Keratinocyte (primary cell): ENCODE measurements at regions not wholly inside any gene's neighbourhood (a gene's known extent, or its start where the extent isn't known, plus 50 kb on each side); places are given as distances from the start of the nearest gene placed in this dataset.
A peak's percentile ranks its signal among the peaks of the same experiment; 100 is the strongest.

ENCODE experiments used
- DNase-seq: peaks from one replicate; pipeline ENCODE4 v3.0.0-alpha.2; 2011; ENCODE audit warnings: low read depth, missing footprints, low spot score
- FAIRE-seq: peaks from 2 replicates; lab custom pipeline; 2011; peaks lifted over from hg19 to GRCh38; lab: Jason Lieb, UNC
- H2AFZ ChIP-seq: 2 replicates; pipeline ENCODE4 v1.6.0; 2012; ENCODE audit warnings: low read length, control low read depth, inconsistent platforms; ENCODE audit not compliant: control insufficient read depth
- H3K27ac ChIP-seq: 2 replicates; pipeline ENCODE4 v1.5.1; 2011; ENCODE audit warnings: low read length; ENCODE audit not compliant: control insufficient read depth, insufficient read depth
- H3K27me3 ChIP-seq: 3 replicates; pipeline ENCODE4 v1.6.0; 2011; ENCODE audit warnings: low read length; ENCODE audit not compliant: control insufficient read depth, insufficient read depth; ENCODE audit errors: extremely low read depth
- H3K36me3 ChIP-seq, 2 experiments: 2 replicates in 1 of 2; 3 replicates in 1 of 2; pipeline ENCODE4 v1.5.1; 2011; ENCODE audit warnings: low read length in 2 of 2, mild to moderate bottlenecking in 1 of 2; ENCODE audit not compliant: control insufficient read depth in 2 of 2, insufficient read depth in 2 of 2; ENCODE audit errors: extremely low read depth in 1 of 2
- H3K4me1 ChIP-seq: 3 replicates; pipeline ENCODE4 v1.5.1; 2011; ENCODE audit warnings: low read length; ENCODE audit not compliant: control insufficient read depth, insufficient read depth; ENCODE audit errors: extremely low read depth
- H3K4me2 ChIP-seq: 3 replicates; pipeline ENCODE4 v1.6.0; 2011; ENCODE audit warnings: low read depth, low read length; ENCODE audit not compliant: control insufficient read depth, insufficient read depth; ENCODE audit errors: extremely low read depth
- H3K4me3 ChIP-seq, 3 experiments: fragments of 200-600 bp in 1 of 3; sonication (generic) in 1 of 3; 2 replicates in 2 of 3; 3 replicates in 1 of 3; pipeline ENCODE4 v1.5.1; 2011 to 2016; ENCODE audit warnings: low read length in 3 of 3, mild to moderate bottlenecking in 3 of 3, control low read depth in 2 of 3, inconsistent platforms in 1 of 3, low read depth in 1 of 3, mixed read lengths in 1 of 3, mixed run types in 1 of 3, moderate library complexity in 1 of 3; ENCODE audit not compliant: control insufficient read depth in 2 of 3, insufficient read depth in 2 of 3; ENCODE audit errors: extremely low read depth in 1 of 3
- H3K79me2 ChIP-seq: 2 replicates; pipeline ENCODE4 v1.6.0; 2012; ENCODE audit warnings: low read length; ENCODE audit not compliant: control insufficient read depth, insufficient read depth
- H3K9ac ChIP-seq: 3 replicates; pipeline ENCODE4 v1.6.0; 2011; ENCODE audit warnings: low read length; ENCODE audit not compliant: control insufficient read depth, insufficient read depth; ENCODE audit errors: extremely low read depth
- H3K9me1 ChIP-seq: 3 replicates; pipeline ENCODE4 v1.6.0; 2011; ENCODE audit warnings: low read length; ENCODE audit not compliant: control insufficient read depth, insufficient read depth; ENCODE audit errors: extremely low read depth
- H3K9me3 ChIP-seq: 2 replicates; pipeline ENCODE4 v1.5.1; 2012; ENCODE audit warnings: low read depth, low read length; ENCODE audit not compliant: control insufficient read depth
- H4K20me1 ChIP-seq: 3 replicates; pipeline ENCODE4 v1.6.0; 2011; ENCODE audit warnings: low read length; ENCODE audit not compliant: control insufficient read depth, insufficient read depth; ENCODE audit errors: extremely low read depth
- EZH2 ChIP-seq: IDR thresholded peaks from one replicate; pipeline ENCODE4 v1.6.1; 2012; ENCODE audit warnings: inconsistent platforms, mild to moderate bottlenecking, low read length, moderate library complexity
- dilution Hi-C: fragments of 300-500 bp; cut with MboI; formaldehyde crosslinking; loops from one replicate; pipeline ENCODE4 v1.7.0; 2020; ENCODE audit warnings: low sequenced_read_pairs; ENCODE audit not compliant: extremely low pct_ligation_motif_present
- TF ChIP-seq, protein P1 (sequence below), 3 experiments: IDR thresholded peaks in 1 of 3; conservative IDR thresholded peaks in 1 of 3; optimal IDR thresholded peaks in 1 of 3; 2 replicates in 2 of 3; 3 replicates in 1 of 3; pipeline versions ENCODE3 to v1.5.1; 2011; ENCODE audit warnings: low read length in 3 of 3, mild to moderate bottlenecking in 3 of 3, moderate library complexity in 2 of 3, control low read depth in 1 of 3, inconsistent platforms in 1 of 3; ENCODE audit not compliant: insufficient read depth in 2 of 3; ENCODE audit errors: extremely low read depth in 1 of 3

DNA sequence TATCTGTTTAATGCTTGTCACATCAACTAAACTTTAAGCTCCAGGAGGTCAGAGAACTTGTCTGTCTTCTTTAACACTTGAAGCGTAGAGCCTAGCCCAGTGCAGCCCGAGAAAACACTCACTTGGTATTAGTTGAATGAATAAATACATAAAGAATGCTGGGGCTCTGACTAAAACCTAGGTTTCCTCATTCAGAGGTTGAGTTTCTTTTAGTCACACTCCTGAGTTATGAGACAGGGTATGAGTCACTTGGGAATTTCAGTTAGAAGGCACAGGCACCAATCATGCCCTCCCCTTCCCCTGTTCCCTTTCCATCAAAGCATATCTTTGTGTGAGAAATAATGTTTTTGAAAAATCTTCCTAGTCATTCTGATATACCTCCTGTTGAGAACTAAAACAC is 589.8 kb upstream of the DPPA4 start:
- Histone ChIP-seq H2AFZ (peak overlapping the region; percentile 36), H3K9ac (peak overlapping the region; percentile 24), H3K36me3 (no peaks in the 10 kb centered on the region), H3K9me1 (no peaks in the 10 kb centered on the region), H3K4me2 (peak overlapping the region; percentile 62), H3K27ac (peak overlapping the region; percentile 88), H3K4me3 (no peak overlapping the region), H4K20me1 (no peaks in the 10 kb centered on the region), H3K4me1 (peaks cover 26% of the 10 kb centered on the region), H3K27me3 (no peaks in the 10 kb centered on the region), H3K9me3 (no peaks in the 10 kb centered on the region), H3K79me2 (no peaks in the 10 kb centered on the region)
- dilution Hi-C loops: no loop called here
- FAIRE-seq (peak; percentile 97), DNase-seq (peak; percentile 63)
- TF ChIP-seq EZH2: no peak
- TF ChIP-seq, protein P1, sequence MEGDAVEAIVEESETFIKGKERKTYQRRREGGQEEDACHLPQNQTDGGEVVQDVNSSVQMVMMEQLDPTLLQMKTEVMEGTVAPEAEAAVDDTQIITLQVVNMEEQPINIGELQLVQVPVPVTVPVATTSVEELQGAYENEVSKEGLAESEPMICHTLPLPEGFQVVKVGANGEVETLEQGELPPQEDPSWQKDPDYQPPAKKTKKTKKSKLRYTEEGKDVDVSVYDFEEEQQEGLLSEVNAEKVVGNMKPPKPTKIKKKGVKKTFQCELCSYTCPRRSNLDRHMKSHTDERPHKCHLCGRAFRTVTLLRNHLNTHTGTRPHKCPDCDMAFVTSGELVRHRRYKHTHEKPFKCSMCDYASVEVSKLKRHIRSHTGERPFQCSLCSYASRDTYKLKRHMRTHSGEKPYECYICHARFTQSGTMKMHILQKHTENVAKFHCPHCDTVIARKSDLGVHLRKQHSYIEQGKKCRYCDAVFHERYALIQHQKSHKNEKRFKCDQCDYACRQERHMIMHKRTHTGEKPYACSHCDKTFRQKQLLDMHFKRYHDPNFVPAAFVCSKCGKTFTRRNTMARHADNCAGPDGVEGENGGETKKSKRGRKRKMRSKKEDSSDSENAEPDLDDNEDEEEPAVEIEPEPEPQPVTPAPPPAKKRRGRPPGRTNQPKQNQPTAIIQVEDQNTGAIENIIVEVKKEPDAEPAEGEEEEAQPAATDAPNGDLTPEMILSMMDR (optimal IDR thresholded peaks at IDR 0.05 in 1 of 3, IDR thresholded peaks at IDR 0.05 in 1 of 3, conservative IDR thresholded peaks at IDR 0.05 in 1 of 3; ENCODE audit: extremely low read depth in 1 of 3, insufficient read depth in 2 of 3, low read length in 3 of 3): no peak

DNA sequence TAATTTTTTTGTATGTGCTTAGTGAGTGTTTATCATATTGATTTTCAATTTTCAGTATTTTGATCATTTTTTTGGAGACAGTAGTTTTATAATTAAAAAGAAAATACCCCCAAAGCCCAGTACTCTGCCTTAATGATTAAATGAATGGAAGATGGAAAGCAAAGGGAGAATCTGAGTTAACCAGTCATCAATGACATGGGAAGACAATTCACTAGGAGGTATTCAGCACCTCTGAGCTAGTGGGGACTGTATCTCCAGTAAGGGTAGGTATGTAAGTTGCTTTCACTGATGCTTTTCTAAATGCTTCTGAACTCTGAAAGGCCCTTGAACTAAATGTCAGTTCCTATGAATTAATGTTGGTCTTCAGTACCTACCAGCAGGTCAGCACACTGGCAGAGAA is 590.4 kb upstream of the DPPA4 start:
- no peaks in the 10 kb centered on the region for H3K9me3 ChIP-seq
- H3K4me1 ChIP-seq: peaks cover 26% of the 10 kb centered on the region
- H3K36me3 ChIP-seq: no peaks in the 10 kb centered on the region
- no peaks in the 10 kb centered on the region for H3K27me3 ChIP-seq
- dilution Hi-C loops: no loop called here
- H3K4me2 ChIP-seq: peak overlapping the region; percentile 62
- peak overlapping the region; percentile 54 for H2AFZ ChIP-seq
- FAIRE-seq (no peak), DNase-seq (no peak)
- no peaks in the 10 kb centered on the region for H3K9me1 ChIP-seq
- H3K4me3 ChIP-seq: no peak overlapping the region
- H3K79me2 ChIP-seq: no peaks in the 10 kb centered on the region
- no peaks in the 10 kb centered on the region for H4K20me1 ChIP-seq
- peak overlapping the region; percentile 24 for H3K9ac ChIP-seq
- TF ChIP-seq, protein P1 (optimal IDR thresholded peaks at IDR 0.05 in 1 of 3, IDR thresholded peaks at IDR 0.05 in 1 of 3, conservative IDR thresholded peaks at IDR 0.05 in 1 of 3; ENCODE audit: extremely low read depth in 1 of 3, insufficient read depth in 2 of 3, low read length in 3 of 3): no peak
- no peak for TF ChIP-seq EZH2
- peak overlapping the region; percentile 88 for H3K27ac ChIP-seq
